ENCODE measurements at regions not wholly inside any gene's neighbourhood (a gene's known extent, or its start where the extent isn't known, plus 50 kb on each side); places are given as distances from the start of the nearest gene placed in this dataset.

DNA sequence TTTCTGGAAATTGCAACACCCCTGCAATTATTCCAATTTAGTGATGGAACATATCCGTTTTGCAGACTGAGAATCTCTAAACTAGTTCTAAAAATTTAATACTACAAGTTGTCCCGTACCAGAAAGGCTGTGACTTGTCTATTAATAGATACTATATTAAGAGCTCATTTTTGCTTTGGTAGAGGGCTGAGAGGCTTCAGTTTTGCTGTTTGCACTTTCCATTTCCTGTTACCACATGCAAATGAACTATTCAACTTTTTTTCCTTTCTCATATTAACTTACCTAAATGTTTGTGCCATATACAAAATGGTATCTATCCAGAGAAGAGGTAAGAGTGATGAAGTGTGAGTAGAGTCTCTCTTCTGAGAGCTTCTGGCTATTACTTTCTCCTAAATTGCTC lies 101.5 kb upstream of the CRBN start:
- TF ChIP-seq ZNF274 (IDR thresholded peaks at IDR 0.05; ENCODE audit: low read depth, low read length), result no peak
- TF ChIP-seq YY1 (IDR thresholded peaks at IDR 0.05; ENCODE audit: insufficient read depth, insufficient read length), result no peak
